ENCODE measurements at regions not wholly inside any gene's neighbourhood (a gene's known extent, or its start where the extent isn't known, plus 50 kb on each side); places are given as distances from the start of the nearest gene placed in this dataset.
"Not testable (repeated sequence)": the region's sequence is repeated elsewhere in the genome, so short reads cannot be mapped to it uniquely, and the experiment has no call there.

DNA sequence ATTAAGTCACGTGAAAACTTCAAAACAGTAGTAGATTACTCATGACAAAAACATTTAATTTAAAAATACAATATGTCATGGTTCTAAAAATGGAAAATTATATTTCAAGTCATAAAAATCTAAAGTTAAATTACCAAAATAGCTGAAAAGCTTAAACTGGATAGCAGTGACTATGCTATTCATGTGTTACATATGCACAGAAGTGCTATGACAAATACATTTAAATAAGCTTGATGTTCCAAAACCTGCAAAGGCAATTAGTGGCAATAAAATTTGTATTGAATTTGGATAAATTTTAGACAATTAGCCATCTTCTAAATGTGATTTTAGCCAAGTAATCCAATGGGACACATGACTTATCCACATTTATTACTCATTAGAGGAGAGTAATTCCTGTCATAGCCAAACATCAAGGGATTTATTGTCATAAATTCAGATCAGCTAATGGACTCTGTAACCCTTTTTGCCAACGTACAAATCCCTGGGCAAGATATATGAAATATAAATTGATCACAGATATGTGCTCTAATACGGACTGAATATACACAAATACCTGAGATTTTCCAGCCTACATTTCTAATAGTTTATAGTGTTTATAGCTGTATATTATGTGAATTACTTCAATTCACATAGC lies 419.4 kb downstream of the ISL1 start:
- TF ChIP-seq CTCF (IDR thresholded peaks at IDR 0.05), result no peak
- no peaks in the 10 kb centered on the region for H3K9me3 ChIP-seq
- ATAC-seq, result no peak
- no peak overlapping the region for H3K4me3 ChIP-seq
- H3K27ac ChIP-seq, result no peak overlapping the region
- no peaks in the 10 kb centered on the region for H3K27me3 ChIP-seq
- H3K36me3 ChIP-seq, result no peaks in the 10 kb centered on the region
- intact Hi-C loops (cut with DNase I), result no loop called here
- no peak for DNase-seq
- no peaks in the 10 kb centered on the region for H3K4me1 ChIP-seq

- no peak for TF ChIP-seq CTCF (IDR thresholded peaks at IDR 0.05)
- H3K4me3 ChIP-seq, result no peak overlapping the region
- intact Hi-C loops (cut with DNase I), result no loop called here
- H3K36me3 ChIP-seq, result no peaks in the 10 kb centered on the region
- H3K27ac ChIP-seq, result no peak overlapping the region
- no peak for ATAC-seq
- no peaks in the 10 kb centered on the region for H3K9me3 ChIP-seq
- no peaks in the 10 kb centered on the region for H3K4me1 ChIP-seq
- no peak for DNase-seq
- no peaks in the 10 kb centered on the region for H3K27me3 ChIP-seq
These were observed 423.4 kb downstream of the ISL1 start for GRCh38 chr5:51806677-51807076.

- TF ChIP-seq CTCF (IDR thresholded peaks at IDR 0.05), result no peak
- Histone ChIP-seq H3K4me1 (no peaks in the 10 kb centered on the region), H3K4me3 (no peak overlapping the region), H3K27me3 (no peaks in the 10 kb centered on the region), H3K27ac (no peak overlapping the region), H3K9me3 (no peaks in the 10 kb centered on the region), H3K36me3 (no peaks in the 10 kb centered on the region)
- DNase-seq, result no peak
- intact Hi-C loops (cut with DNase I), result no loop called here
- ATAC-seq, result no peak
These were observed 427.3 kb downstream of the ISL1 start for GRCh38 chr5:51810592-51810991.

GRCh38 chr5:51811883-51812471 lies 428.7 kb downstream of the ISL1 start:
- TF ChIP-seq CTCF (IDR thresholded peaks at IDR 0.05), result no peak
- DNase-seq (no peak), ATAC-seq (no peak)
- Histone ChIP-seq H3K36me3 (no peaks in the 10 kb centered on the region), H3K4me3 (no peak overlapping the region), H3K27ac (no peak overlapping the region), H3K27me3 (no peaks in the 10 kb centered on the region), H3K9me3 (no peaks in the 10 kb centered on the region), H3K4me1 (no peaks in the 10 kb centered on the region)
- intact Hi-C loops (cut with DNase I), result no loop called here

- intact Hi-C loops (cut with DNase I); H3K4me3 ChIP-seq; H3K27ac ChIP-seq; H3K27me3 ChIP-seq; ATAC-seq; H3K36me3 ChIP-seq; H3K9me3 ChIP-seq; H3K4me1 ChIP-seq; DNase-seq: not testable (repeated sequence)
These were observed 431.6 kb downstream of the ISL1 start for GRCh38 chr5:51814817-51815216.

GRCh38 chr5:51816427-51816826 lies 433.2 kb downstream of the ISL1 start:
- intact Hi-C loops (cut with DNase I), result no loop called here
- DNase-seq (no peak), ATAC-seq (no peak)
- no peaks in the 10 kb centered on the region for H3K27me3 ChIP-seq
- H3K27ac ChIP-seq, result no peak overlapping the region
- no peak for TF ChIP-seq CTCF (IDR thresholded peaks at IDR 0.05)
- H3K36me3 ChIP-seq, result no peaks in the 10 kb centered on the region
- H3K9me3 ChIP-seq, result no peaks in the 10 kb centered on the region
- no peaks in the 10 kb centered on the region for H3K4me1 ChIP-seq
- no peak overlapping the region for H3K4me3 ChIP-seq

Data from upper lobe of right lung (tissue), 1 donor.